ENCODE measurements at regions not wholly inside any gene's neighbourhood (a gene's known extent, or its start where the extent isn't known, plus 50 kb on each side); places are given as distances from the start of the nearest gene placed in this dataset.

DNA sequence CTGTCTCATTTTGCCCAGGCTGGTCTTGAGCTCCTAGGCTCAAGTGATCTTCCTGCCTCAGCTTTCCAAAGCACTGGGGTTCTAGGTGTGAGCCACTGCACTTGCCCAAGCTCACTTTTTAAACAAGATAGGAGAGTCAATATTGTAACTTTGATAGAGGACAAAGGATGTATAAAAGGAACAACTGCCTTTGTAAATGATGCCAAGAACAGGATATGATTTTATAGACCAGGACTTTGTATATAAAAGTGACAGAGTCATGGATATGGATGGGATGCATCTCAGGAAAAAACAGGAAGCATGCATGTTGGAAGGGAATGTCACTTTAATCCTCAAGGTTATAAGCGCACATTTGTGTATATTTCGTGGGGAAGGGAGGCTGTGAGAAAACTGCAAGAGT lies 338.4 kb downstream of the PRL start:
- TF ChIP-seq CTCF (IDR thresholded peaks at IDR 0.05; ENCODE audit: low read depth, low read length, poor library complexity, severe bottlenecking) (no peak), EZH2phosphoT487 (IDR thresholded peaks at IDR 0.05; ENCODE audit: borderline replicate concordance, low read length) (no peak)

All from DOHH2 (cell line).